GM21717 (cell line): ENCODE measurements at regions not wholly inside any gene's neighbourhood (a gene's known extent, or its start where the extent isn't known, plus 50 kb on each side); places are given as distances from the start of the nearest gene placed in this dataset.

Experiments
- ATAC-seq: cut with Tn5 transposase; IDR thresholded peaks from one replicate; pipeline ENCODE4 v1.9.1; 2021; ENCODE audit warnings: mild to moderate bottlenecking, moderate library complexity; ENCODE audit not compliant: unreplicated experiment

GRCh38 chr22:49721211-49721763, 106.4 kb downstream of the BRD1 start:
- ATAC-seq, result no peak

DNA sequence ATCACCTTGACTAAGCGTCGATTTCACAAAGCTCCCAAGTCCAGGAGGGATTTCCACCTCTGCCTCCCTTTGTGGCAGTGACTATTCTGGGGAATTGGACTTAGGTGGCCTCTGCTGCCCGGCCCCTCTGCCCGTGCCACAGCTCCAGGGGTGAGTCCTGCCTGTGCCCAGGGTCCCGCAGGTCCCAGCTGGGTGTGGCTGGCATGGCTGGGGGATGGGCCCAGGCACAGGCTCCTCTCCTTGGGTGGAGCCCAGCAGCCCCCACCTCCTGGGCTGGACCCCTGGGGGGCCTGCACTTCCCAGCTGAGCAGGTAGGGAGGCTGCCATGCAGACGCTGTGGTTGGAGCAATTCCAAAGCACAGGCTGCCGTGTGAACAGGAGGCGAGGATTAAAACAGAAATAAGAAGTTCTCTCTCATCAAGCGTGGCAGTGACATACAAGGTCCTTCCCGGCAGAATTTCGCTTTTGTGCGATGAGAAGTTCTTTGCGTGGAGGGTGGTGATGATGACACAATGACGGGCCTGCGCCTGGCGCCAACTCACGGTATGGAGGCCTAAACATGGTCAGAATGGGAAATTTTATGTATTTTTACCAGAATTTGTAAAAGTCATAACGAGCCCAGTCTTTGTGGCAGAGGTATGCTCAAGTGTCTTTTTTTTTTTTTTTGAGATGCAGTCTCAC, 107.3 kb downstream of the BRD1 start:
- ATAC-seq, result no peak

- no peak for ATAC-seq
Measured at GRCh38 chr22:49719046-49719445, 108.6 kb downstream of the BRD1 start.

- no peak for ATAC-seq
Measured at GRCh38 chr22:49718396-49718795, 109.3 kb downstream of the BRD1 start.

GRCh38 chr22:49717322-49717919, 110.3 kb downstream of the BRD1 start:
- ATAC-seq, result no peak

DNA sequence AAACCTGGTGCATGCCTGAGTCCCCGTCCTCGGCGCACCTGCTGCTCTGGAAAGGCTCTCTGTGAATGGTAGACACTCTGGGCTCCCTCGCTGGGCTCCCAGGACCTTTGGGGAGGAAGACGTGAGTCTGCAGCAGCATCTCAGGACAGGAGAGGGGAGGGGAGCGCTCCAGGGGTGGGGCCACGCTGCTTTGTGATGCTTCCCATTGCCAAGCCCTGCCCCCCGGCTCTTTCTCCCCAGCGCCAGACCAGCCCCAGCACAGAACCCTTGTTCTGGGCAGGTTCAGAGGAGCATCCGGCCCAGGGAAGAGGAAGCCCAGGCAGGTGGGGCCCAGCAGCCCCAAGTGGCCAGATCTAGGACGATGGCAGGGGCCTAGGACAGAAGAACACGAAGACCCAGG, 111.2 kb downstream of the BRD1 start:
- no peak for ATAC-seq

DNA sequence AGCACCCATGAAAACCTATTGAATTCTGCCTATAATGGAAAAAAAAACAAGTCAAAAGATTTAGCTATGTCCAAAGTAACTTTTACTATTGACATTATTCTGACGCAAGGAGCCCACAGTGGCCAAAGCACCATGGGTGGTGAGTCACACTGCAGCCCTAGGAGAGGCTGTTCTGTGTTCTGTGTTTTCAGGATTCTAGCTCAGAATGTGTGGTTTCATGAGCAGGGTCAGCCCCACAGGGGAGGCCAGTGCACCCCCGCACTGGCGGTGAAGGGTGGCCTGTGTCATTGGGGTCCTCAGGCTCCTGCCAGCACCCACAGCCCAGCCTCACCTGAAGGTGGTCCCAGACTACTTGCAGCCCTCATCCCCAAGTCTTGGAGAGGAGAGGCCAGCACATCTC, 112.2 kb downstream of the BRD1 start:
- ATAC-seq, result no peak

- no peak for ATAC-seq
Measured at GRCh38 chr22:49713003-49713402, 114.7 kb downstream of the BRD1 start.

DNA sequence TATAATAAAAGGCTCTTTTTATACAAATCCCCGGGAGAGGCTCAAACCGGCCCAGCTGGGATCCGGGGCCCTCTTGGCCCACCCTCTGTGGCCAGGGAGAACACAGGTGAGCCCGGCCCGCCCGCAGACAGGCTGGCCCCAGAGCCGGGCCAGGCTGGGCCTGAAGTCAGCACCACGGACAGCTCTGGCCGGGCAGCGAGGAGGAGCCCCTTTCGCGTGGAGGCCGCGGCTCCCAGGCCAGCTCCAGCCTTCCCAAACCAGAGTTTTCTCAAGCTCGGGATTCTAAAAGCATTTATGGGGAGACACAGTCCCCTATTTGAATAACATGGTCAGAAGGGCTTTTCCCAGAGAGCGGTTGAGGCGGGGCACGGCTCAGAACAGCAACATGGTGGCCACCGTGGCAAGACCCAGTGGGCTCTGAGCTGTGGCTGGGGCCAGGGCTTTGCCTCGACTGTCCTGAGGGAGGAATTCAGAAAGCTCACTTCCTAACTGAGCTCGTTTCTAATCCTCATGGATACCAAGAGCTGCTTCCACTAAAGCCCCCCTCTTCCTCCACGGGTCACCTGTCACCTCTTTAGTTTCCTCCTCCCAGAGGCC, 115.4 kb downstream of the BRD1 start:
- ATAC-seq, result no peak

GRCh38 chr22:49710746-49711145, 116.9 kb downstream of the BRD1 start:
- no peak for ATAC-seq

DNA sequence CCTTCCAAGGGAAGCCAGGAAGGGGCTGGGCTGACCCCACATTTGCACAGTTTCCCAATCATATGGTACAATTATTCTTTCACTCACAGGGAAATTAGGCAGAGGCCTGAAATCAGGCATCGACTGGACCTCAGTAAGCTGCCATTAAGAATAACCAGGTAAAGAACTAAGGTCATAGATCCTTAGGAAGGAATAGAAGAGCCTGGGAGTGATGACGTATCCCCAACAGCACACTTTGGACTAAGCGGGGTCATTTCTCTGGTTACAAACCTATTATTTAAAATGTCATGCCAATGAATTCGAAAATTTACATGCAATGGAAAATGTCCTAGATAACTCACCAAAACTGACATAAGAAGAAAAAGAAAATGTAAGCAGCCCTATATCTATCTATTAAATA, 118.2 kb downstream of the BRD1 start:
- ATAC-seq, result no peak

DNA sequence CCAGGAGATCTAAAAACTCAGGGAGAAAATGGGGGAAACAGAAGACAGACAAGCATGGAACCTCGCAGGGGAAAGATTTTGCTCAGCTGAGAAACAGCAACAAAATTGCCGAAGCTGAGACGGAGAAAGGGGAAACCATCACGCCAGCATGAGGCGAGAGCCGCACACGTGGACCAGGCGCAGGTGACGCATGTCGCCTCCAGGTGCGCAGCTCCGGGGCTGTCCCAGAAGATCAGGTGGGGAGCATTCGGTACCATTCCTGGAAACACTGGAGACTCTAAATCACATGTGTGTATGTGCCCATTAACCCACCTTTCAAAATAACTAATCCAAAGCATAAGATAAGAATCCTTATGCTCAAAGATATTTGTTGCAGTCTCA, 121.7 kb downstream of the BRD1 start:
- ATAC-seq, result no peak

DNA sequence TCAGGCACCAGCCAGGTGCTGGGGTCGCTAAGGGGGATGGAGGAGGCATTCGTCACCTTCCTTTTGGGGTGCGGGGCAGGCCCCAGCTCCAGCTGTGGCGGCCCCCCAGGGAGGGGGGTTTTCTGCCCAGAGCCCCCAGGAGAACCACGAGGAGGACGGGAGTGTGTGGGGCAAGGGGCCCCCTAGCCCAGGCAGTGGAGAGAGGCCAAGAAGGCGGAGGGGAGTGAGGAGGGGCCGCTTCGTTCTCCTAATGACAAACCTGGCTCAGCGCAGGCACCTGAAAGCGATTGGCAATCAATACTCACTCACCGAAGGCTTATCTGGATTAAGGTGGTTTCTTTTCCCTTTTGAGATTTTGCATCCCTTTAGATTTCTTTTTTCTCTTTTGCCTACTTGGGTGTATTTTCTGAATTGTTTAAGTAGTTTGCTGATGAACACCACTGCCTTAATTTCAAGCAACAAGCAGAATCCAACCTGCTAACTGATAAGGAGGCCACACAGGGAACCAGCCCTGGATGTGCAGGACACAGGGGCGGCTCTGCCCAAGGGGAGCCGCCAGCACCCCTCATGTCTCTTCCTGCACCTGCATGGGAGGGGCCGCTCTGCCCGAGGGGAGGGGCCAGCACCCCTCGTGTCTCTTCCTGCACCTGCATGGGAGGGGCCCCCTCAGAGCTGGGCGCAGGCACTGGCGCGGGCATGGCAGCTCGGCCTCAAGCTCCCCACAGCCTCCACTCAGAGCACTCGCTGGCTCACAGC, 122.3 kb downstream of the BRD1 start:
- ATAC-seq, result no peak

- no peak for ATAC-seq
Measured at GRCh38 chr22:49704345-49705215, 123.1 kb downstream of the BRD1 start.

DNA sequence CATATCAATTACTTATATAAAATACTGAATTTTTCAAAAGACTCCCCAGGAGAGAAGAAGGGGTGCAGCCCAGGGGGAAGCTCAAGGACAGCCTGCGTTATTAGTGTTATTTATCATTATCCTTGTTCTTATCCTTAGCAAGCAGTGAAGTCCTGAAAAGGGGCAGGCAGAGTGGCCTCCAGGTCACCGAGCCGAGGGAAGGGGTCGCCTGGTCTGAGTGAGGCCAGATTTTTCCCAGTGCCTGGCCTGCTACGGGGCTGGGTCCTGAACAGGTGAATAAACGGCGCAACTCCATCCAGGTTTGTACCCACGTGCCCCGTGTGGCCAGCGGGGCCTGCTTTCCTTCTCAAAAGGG, 123.7 kb downstream of the BRD1 start:
- no peak for ATAC-seq

GRCh38 chr22:49703505-49703904, 124.2 kb downstream of the BRD1 start:
- no peak for ATAC-seq

- ATAC-seq, result no peak
Measured at GRCh38 chr22:49702068-49702397, 125.6 kb downstream of the BRD1 start.

DNA sequence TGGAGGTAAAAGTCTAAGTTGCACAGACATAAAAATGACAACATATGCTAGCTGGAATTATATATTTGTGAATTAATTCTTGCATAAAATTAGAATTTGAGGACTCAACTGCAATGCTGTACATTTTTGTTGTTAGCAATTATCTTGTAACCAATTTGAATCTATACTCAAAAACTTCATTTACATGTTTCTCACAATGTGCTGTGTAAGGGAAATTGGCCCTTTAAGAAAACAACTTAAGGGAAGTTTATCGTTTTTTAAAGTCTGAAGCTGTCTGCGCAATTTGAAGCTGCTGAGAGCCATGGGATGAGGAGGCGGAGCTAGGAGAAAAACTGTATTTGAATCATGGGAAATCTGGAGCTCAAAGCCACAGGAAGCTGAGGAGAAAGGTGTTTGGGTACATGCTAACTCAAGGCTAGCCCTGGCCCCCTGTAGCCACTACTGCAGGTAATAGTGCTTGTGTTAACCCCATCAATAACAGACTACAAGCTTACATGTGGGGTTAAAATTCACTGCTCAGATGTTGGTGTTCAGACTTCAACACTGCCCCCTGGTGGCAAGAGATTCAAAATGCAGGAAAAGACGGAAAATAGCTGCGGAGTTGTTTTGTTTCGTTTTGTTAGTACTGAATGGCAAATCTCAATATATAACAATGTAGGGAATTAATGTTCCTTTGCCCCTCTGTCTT, 126.1 kb downstream of the BRD1 start:
- no peak for ATAC-seq

DNA sequence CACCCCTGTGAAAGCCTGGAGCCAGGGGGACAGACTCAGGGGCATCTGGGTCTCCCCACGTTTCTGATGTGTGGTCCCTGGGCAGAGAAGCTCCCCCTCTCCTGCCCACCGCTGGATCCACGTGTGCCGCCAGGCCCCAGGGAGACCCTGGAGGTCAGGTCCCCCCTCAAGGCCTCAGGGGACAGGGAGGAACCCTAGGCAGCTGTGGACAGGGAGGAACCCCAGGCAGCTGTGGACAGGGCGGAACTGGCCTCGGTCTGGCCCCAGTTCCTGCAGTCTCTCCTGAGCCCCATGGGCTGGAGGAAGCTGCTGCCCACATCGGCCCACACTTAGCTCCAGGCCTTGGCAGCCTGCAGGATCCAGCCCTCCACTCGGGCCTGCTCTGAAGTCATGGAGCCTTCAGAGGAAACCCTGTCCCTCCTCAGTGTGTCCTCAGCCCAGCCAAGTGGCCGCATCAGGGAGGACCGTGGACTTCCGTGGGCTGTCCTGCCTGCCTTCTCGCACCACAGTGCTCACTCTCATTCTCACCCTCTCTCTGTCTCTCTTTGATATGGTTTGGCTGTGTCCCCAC, 127.7 kb downstream of the BRD1 start:
- no peak for ATAC-seq

DNA sequence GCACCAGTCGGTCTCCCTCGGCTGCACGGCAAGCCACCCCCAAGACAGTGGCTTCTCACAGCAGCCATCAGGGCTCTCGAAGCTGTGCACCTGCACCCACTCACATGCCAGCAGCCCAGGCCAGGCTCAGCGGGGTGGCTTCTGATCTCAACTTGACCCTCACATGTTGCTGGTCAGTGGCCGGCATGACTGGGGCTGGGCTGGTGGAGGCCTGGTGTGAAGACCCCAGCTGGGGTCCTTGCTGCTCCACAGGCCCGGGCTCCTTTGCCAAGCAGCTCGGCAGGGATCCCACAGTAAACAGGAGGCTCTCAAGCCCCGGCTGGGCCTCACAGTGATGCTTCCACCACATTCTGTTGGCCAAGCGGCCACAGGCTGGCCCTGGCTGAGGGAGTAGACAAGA, 128.2 kb downstream of the BRD1 start:
- ATAC-seq, result no peak
